M059J (cell line): ENCODE measurements at regions not wholly inside any gene's neighbourhood (a gene's known extent, or its start where the extent isn't known, plus 50 kb on each side); places are given as distances from the start of the nearest gene placed in this dataset.

ENCODE experiments used
- DNase-seq: peaks from one replicate; pipeline ENCODE4 v3.0.0-alpha.2; 2012; ENCODE audit warnings: low read depth

DNA sequence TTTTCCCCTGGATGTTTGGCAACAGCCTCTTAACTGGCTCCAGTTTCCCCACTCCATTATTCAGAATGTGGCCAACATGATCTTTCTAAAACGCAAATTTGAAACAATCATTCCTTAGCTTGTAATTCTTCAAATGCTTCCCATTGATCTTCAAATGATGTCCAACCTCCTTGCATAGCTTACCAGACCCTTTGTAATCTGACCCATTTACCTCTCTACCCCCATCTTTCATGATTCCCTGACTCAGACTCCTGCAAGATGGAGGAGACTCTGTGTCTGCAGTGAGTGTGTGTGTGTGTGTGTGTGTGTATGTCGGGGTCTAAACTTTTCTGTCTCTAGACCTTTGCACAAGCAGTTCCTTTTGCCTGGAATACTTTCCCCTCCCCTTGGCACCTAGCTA lies 515.7 kb upstream of the PROK2 start:
- DNase-seq: no peak

GRCh38 chr3:72299823-72300222 lies 514.9 kb upstream of the PROK2 start:
- DNase-seq: no peak

DNA sequence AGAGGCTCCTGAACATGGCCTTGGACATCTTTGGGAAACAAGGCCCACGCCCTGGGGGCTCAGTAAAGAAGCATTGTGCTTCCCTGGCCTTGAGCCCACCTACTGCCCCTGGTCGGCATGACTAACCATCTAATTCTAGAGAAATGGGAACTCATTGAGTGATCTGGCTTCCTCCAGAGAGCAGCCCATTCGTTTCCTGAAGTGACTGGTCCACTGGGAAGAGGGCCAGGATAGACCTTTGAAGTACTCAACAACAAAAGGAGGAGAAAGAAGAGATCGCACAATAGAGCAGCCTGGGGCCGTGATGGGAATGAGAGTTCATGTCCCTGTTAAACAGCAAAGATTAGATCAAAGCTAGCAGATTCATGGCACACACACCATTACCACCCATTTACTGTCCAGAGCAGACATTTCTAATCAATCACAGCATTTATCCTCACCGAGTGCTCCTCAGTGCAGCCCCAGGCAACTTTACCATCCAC lies 514.4 kb upstream of the PROK2 start:
- DNase-seq: peak; percentile 56

DNA sequence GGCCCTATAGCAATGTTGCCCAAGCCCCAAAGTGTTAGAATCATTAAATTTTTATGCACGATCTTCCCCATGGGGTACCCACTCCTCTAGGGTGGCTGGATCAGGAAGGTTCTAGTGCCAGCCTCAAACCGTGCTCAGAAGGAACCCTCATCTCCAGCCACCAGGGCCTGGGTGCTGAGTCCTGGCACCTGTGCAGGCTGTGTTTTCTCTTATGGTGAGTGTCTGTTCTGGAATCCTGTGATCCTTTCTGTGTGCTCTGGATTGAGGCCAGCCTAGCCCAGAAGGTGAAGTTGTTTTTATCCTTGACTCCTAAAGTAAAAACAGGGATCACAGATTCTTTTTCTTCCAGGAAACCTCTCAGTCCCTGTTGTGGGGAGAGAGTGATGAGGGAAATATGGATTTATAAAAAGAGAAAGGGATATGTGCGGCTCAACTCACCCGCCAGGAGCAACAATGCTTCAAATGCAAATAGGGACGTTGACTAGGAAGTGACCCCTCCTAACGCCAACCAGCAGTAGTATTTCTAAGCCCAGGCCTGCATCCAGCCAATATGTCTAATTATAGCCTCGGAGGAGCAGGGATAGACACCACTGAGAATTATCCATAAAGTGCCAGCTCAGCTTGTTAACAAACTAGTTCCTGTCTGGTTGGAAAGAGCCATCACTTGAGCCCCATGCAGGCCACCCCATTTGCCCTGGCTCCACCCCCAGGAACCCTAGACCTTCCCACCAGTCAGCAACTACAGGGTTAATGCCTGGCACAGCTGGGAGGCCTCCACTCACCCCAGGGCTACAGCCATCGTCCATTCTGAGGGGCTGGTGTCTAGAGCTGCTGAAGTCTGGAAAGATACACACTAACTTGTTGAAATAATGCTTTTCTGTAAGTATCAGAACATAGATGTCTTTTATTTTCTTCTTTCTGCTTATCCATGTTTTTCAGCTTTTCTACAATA lies 513.5 kb upstream of the PROK2 start:
- DNase-seq: no peak

GRCh38 chr3:72297481-72297880 lies 512.5 kb upstream of the PROK2 start:
- DNase-seq: no peak

DNA sequence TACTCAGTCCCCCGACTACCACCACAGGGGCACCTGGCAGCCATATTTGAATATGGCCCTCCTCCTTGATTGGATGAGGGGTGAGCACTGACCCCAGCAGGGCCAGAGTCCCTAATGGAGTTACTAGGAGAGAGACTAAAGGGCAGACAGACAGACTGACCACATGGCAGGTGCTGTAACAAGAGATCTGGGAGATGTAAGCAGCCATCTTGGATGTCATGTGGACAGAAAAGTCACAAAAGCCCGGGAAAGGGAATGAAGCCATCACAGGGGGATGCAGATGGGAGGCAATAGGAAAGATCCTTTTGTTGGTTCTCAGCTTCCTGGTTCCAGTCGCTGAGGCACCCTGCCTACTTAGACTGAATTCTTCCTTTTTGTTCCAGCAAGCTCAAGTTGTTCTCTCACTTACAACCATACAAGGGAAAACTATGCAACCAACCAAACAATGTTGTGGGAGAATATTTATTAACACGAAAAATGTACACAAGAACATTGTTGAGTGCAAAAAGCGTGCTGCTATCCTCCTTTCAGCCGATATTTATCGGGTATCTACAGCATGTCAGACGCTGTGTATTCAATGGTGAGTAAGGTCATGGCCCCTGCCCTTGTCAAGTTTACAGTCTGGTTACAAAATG lies 511.6 kb upstream of the PROK2 start:
- no peak for DNase-seq

- no peak for DNase-seq
Measured at GRCh38 chr3:72295962-72296450, 511.1 kb upstream of the PROK2 start.

DNA sequence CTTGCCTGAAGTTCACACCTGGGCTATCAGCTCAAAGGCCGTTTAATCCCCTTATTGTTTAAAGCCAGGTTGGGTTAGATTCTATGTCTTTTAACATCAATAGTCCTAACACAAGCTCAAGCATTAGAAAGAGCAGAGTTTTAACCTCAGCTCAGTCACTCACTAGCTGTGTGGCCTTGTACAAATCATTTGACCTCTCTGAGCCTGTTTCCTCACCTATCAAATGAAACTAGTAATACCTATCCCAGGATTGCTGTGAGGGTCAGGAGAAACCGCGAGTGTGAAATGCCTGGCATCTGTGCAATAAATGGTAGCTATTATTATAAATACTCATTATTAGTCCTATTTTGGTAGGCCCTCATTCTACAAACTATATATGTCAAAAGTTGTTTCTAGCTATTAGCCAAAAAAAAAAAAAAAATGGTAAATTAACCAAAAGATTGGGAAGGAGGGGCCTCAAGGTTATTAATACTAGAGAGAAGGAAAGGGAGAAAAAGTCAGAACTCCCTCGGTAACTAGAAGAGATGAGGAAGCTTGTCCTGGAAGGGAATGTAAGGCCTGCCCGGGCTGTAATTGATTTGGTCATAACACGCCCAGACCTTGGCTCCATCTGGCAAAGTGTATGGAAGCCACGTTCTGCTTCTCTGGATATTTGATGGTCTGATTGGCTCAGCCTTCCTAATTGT lies 510.5 kb upstream of the PROK2 start:
- DNase-seq: no peak

- no peak for DNase-seq
Measured at GRCh38 chr3:72290859-72291638, 506.1 kb upstream of the PROK2 start.

DNA sequence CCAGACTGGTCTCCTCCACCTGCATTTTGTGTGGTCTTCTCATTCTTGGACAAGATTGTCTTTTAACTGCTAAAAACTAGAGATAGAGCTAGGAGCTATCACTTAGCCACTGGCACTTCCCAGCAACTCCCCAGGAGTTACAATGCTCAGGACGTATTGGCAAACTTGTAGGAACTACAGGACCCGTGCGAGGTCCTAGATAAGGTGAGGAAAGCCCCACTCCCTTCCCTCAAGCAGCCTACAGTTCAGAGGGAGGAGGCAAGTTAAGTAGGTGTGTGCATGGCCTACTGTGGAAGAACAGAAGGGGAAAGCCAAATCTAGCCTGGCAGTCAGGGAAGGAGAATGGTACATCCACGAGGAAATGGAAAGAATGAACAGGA lies 504.7 kb upstream of the PROK2 start:
- no peak for DNase-seq

GRCh38 chr3:72288955-72289691 lies 504.2 kb upstream of the PROK2 start:
- DNase-seq: peak; percentile 73

- DNase-seq: no peak
Measured at GRCh38 chr3:72287956-72288355, 503.0 kb upstream of the PROK2 start.

- DNase-seq: no peak
Measured at GRCh38 chr3:72285502-72285901, 500.6 kb upstream of the PROK2 start.

GRCh38 chr3:72284471-72284870 lies 499.5 kb upstream of the PROK2 start:
- no peak for DNase-seq

DNA sequence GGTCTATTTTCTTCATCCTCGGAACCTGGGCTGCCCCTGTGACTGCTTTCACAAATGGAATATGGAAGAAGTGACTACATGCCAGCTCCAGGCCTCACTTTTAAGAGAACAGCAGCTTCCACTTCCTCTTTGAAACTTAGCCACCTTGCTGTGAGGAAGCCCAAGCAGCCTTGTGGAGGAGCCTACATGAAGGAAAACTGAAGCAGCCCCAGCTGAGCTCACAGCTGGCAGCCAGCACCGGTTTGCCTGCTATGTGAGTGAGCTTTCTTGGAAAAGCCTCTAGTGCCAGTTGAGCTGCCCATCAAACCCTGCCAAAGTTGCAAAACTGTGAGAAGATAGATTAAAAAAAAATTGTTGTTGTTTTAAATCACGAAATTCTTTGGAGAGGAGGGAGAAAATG lies 498.0 kb upstream of the PROK2 start:
- no peak for DNase-seq

DNA sequence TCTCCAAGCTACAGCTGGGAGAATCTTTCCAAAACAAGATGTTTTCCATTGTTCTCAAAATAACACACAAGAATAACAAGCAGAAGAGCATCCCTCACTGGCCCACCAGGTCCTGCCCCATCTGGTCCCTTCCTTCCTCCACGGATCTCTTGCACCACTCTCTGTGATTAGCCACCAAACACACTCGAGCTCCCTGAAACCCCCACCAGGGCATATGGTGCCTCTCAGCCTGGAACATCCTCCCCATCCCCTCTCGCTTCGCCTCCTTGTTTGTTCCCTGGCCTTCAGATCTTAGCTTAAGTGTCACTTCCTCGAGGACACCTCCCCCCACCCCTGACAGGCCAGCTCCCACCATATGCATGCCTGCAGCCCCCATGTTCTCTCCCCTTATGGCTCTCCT lies 496.6 kb upstream of the PROK2 start:
- DNase-seq: no peak

DNA sequence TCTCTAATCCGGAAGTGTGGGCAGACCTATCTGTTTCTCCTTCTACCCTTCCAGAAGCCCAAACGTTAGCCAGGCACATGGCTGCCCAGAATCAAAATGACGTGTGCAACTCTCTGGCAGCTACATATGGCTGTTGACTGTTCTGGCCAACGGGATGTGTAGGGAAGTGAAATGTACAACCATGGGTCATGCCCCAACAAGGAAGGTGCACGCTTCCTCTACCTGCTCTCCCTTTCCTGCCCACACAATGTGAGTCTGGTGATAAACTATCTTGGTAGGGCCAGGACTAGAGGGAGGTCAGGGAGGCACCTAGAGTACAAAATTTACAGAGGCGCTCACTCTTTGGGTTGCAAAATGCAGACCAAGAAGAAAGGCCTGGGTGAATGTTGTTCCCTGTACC lies 495.9 kb upstream of the PROK2 start:
- DNase-seq: no peak

GRCh38 chr3:72279631-72280041 lies 494.7 kb upstream of the PROK2 start:
- DNase-seq: no peak

GRCh38 chr3:72279068-72279604 lies 494.2 kb upstream of the PROK2 start:
- DNase-seq: no peak

GRCh38 chr3:72278349-72279067 lies 493.6 kb upstream of the PROK2 start:
- DNase-seq: no peak
